Esophagus muscularis mucosa (tissue), 4 donors: ENCODE measurements at regions not wholly inside any gene's neighbourhood (a gene's known extent, or its start where the extent isn't known, plus 50 kb on each side); places are given as distances from the start of the nearest gene placed in this dataset.

Experiments
- EP300 ChIP-seq: sonication (generic); formaldehyde crosslinking; IDR thresholded peaks from one replicate; pipeline ENCODE4 v1.6.1; 2017; ENCODE audit warnings: antibody characterized with exemption
- POLR2A ChIP-seq: fragments of 450-650 bp; IDR thresholded peaks from one replicate; pipeline ENCODE4 v1.6.1; 2017; ENCODE audit warnings: antibody characterized with exemption, moderate library complexity, mild to moderate bottlenecking, low read depth
- POLR2AphosphoS5 ChIP-seq, 2 donors: sonication (generic); formaldehyde crosslinking; IDR thresholded peaks; one replicate each; pipeline ENCODE4 v1.6.1; 2017; ENCODE audit warnings: antibody characterized with exemption in 2 of 2
- TF ChIP-seq, protein P1 (sequence below), 3 experiments: fragments of 200-600 bp in 2 of 3; fragments of 450-650 bp in 1 of 3; sonication (generic) in 2 of 3; IDR thresholded peaks; one replicate each; pipeline ENCODE4 v1.5.1; 2017 to 2019; ENCODE audit warnings: antibody characterized with exemption in 3 of 3, mild to moderate bottlenecking in 2 of 3, moderate library complexity in 1 of 3

DNA sequence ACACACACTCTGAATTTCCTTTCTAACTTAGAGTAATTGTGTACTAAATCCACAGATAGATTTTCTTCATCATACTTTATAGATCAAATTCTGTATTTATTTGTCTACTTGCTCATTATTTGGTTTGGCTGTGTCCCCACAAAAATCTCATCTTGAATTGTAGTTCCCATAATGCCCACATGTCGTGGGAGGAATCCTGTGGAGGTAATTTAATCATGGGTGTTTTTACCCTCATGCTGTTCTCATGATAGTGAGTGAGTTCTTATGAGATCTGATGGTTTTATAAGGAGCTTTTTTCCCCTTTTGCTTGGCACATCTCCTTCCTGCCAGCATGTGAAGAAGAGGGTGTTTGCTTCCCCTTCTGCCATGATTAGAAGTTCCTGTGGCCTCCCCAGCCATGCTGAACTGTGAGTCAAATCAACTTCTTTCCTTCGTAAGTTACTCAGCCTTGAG is 198.3 kb upstream of the TGFBR2 start:
- TF ChIP-seq EP300: no peak
- TF ChIP-seq, protein P1, sequence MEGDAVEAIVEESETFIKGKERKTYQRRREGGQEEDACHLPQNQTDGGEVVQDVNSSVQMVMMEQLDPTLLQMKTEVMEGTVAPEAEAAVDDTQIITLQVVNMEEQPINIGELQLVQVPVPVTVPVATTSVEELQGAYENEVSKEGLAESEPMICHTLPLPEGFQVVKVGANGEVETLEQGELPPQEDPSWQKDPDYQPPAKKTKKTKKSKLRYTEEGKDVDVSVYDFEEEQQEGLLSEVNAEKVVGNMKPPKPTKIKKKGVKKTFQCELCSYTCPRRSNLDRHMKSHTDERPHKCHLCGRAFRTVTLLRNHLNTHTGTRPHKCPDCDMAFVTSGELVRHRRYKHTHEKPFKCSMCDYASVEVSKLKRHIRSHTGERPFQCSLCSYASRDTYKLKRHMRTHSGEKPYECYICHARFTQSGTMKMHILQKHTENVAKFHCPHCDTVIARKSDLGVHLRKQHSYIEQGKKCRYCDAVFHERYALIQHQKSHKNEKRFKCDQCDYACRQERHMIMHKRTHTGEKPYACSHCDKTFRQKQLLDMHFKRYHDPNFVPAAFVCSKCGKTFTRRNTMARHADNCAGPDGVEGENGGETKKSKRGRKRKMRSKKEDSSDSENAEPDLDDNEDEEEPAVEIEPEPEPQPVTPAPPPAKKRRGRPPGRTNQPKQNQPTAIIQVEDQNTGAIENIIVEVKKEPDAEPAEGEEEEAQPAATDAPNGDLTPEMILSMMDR (IDR thresholded peaks at IDR 0.05): peak in 1 of 3 experiments; percentile 15
- no peak for TF ChIP-seq POLR2A
- TF ChIP-seq POLR2AphosphoS5 (IDR thresholded peaks at IDR 0.05): no peak
